GM12892 (cell line): ENCODE measurements at regions not wholly inside any gene's neighbourhood (a gene's known extent, or its start where the extent isn't known, plus 50 kb on each side); places are given as distances from the start of the nearest gene placed in this dataset.

Experiments used
- POLR2A ChIP-seq: IDR thresholded peaks from 2 replicates; pipeline ENCODE4 v1.6.1; 2011; ENCODE audit warnings: low read depth, low read length, control low read depth
- POLR2AphosphoS5 ChIP-seq: IDR thresholded peaks from 2 replicates; pipeline ENCODE4 v1.6.1; 2011; ENCODE audit warnings: low read depth, low read length, control low read depth

DNA sequence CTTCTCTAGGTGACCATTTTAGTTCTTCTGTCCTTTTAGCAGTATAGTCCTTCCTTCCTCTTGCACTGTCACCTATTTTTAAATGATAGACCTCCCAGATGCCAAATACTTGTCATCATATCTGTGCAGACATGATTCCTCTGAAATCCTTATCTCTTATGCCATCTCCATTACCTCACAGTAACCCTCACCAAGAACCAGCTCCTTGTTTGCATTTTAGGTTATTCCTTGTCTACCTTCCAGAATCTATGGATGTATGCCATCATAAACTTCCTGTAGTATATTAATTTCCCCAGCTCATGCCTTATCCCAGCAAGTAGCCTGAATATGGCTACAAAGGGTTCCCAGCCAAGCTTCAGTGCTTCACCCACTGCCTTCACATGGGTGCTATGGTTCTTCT, 1347.2 kb downstream of the ROBO1 start:
- TF ChIP-seq POLR2A: no peak
- no peak for TF ChIP-seq POLR2AphosphoS5
